Aorta (tissue), 5 donors: ENCODE measurements at regions not wholly inside any gene's neighbourhood (a gene's known extent, or its start where the extent isn't known, plus 50 kb on each side); places are given as distances from the start of the nearest gene placed in this dataset.
"Not testable (repeated sequence)": the region's sequence is repeated elsewhere in the genome, so short reads cannot be mapped to it uniquely, and the experiment has no call there.

Source experiments
- ATAC-seq: fragments of 200-7000 bp; cut with Tn5 transposase; one replicate; pipeline ENCODE4 v1.9.1; 2022; ENCODE audit warnings: moderate library complexity; ENCODE audit not compliant: low FRiP score
- DNase-seq, 2 donors: peaks; one replicate each; pipeline ENCODE4 v3.0.0-alpha.2; 2020
- H3K27ac ChIP-seq, 2 donors: one replicate each; pipeline ENCODE4 v1.5.1; 2013; ENCODE audit warnings: low read length in 2 of 2, mild to moderate bottlenecking in 2 of 2, moderate library complexity in 2 of 2, control low read depth in 1 of 2, inconsistent platforms in 1 of 2, low read depth in 1 of 2
- H3K27me3 ChIP-seq, 2 donors: one replicate each; pipeline ENCODE4 v1.6.1; 2013; ENCODE audit warnings: control low read depth in 1 of 2, low read length in 1 of 2, mild to moderate bottlenecking in 1 of 2, moderate library complexity in 1 of 2; ENCODE audit not compliant: insufficient read depth in 2 of 2, control insufficient read depth in 1 of 2
- H3K36me3 ChIP-seq, 2 donors: one replicate each; pipeline ENCODE4 v1.6.1; 2013; ENCODE audit warnings: control low read depth in 1 of 2, low read length in 1 of 2, mild to moderate bottlenecking in 1 of 2; ENCODE audit not compliant: insufficient read depth in 2 of 2, control insufficient read depth in 1 of 2
- H3K4me1 ChIP-seq, 2 donors: one replicate each; pipeline ENCODE4 v1.6.1; 2013; ENCODE audit warnings: low read length in 2 of 2, control low read depth in 1 of 2, mild to moderate bottlenecking in 1 of 2, moderate library complexity in 1 of 2; ENCODE audit not compliant: insufficient read depth in 2 of 2, control insufficient read depth in 1 of 2
- H3K4me3 ChIP-seq, 2 donors: one replicate each; pipeline ENCODE4 v1.5.1; 2013; ENCODE audit warnings: low read length in 2 of 2, control low read depth in 1 of 2, mild to moderate bottlenecking in 1 of 2
- H3K9me3 ChIP-seq: one replicate; pipeline ENCODE4 v1.6.1; 2013; ENCODE audit warnings: mild to moderate bottlenecking, low read length; ENCODE audit not compliant: control insufficient read depth
- WGBS, 2 donors: extraction: QIAGEN DNeasy Blood & Tissue Kit; methylation state at CpG; one replicate each; pipeline ENCODE4 v1.1.7; 2013; 5-methylcytosine and 5-hydroxymethylcytosine counted together
- intact Hi-C, 2 donors: fragments of 100-400 bp; cut with DNase I; formaldehyde crosslinking; loops; one replicate each; pipeline versions ENCODE4 v1.14.2 to v1.15.0; 2022
- donor health status: healthy with polysubstance abuse.
- donor health status: Bipolar disorder and iron deficiency.
- donor health status: DM: no; HTN: no; CAD: no.
- donor health status: DM: no; HTN: no; CAD: no.
- donor health status: DM: yes; HTN: yes; CAD: no.

DNA sequence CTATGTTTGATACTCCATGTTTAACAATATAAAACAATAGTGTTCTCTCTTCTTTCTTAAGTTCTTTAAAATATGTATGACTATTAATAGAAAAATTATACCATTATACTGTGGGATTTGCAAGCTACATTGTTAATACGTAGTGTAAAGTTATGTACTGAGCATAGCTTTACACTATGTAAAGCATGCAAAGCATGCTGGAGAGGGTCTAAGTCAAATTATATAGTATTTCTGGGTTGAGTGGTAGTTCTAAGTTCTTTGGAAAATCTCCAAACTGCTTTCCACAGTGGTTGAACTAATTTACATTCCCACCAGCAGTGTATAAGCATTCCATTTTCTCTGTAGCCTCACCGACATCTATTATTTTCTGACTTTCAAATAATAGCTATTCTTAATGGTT is 253.0 kb downstream of the RAP2B start:
- Histone ChIP-seq H3K4me1 (no peaks in the 10 kb centered on the region), H3K36me3 (no peaks in the 10 kb centered on the region), H3K4me3 (no peak overlapping the region), H3K27me3 (no peaks in the 10 kb centered on the region), H3K9me3 (peaks cover 2% of the 10 kb centered on the region), H3K27ac (no peak overlapping the region)
- ATAC-seq, result no peak
- WGBS, 2 donors, result 28 to 39% methylated on average over 2 of the region's 2 CpGs
- intact Hi-C loops, result no loop called here
- no peak for DNase-seq

DNA sequence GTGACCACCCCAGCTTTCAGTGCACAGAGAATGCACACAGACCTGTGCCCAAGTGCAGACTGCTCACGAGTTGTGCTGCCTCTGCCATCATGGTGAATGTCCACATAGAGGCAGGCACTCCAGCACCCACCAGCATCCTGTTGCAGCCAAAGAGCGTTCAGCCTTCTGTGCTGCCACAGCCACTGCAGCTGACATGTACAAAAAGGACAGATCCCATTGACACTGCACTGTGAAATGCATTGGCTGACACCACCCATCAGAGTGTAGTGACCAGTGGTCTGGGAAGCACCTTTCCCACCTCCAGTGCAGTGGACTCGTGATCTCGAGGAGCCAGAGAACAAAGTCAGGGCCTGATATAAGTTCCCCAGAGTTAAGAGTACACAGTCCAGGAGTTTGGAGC is 260.3 kb downstream of the RAP2B start:
- no peak for DNase-seq

DNA sequence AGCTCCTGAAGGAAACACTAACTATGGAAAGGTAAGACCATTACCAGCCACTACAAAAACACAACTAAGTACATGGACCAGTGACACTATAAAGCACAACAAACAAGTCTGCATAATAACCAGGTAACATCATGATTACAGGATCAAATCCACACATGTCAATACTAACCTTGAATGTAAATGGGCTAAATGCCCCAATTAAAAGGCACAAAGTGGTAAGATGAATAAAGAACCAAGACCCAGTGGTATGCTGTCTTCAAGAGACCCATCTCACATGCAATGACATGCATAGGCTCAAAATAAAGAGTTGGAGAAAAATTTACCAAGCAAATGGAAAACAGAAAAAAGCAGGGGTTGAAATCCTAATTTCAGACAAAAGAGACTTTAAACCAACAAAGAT is 261.8 kb downstream of the RAP2B start:
- ATAC-seq, H3K4me1 ChIP-seq, H3K36me3 ChIP-seq, H3K27ac ChIP-seq, H3K4me3 ChIP-seq, intact Hi-C loops, DNase-seq, H3K27me3 ChIP-seq: not testable (repeated sequence)
- H3K9me3 ChIP-seq, result peaks cover 10% of the 10 kb centered on the region

More for the DNA sequence above, 260.3 kb downstream of the RAP2B start:
- Histone ChIP-seq H3K9me3 (peaks cover 10% of the 10 kb centered on the region), H3K4me3 (no peak overlapping the region), H3K4me1 (no peaks in the 10 kb centered on the region), H3K27me3 (no peaks in the 10 kb centered on the region), H3K27ac (no peak overlapping the region), H3K36me3 (no peaks in the 10 kb centered on the region)
- 89 to 90% methylated on average over 4 of the region's 4 CpGs for WGBS, 2 donors
- ATAC-seq, result no peak
- intact Hi-C loops, result no loop called here

DNA sequence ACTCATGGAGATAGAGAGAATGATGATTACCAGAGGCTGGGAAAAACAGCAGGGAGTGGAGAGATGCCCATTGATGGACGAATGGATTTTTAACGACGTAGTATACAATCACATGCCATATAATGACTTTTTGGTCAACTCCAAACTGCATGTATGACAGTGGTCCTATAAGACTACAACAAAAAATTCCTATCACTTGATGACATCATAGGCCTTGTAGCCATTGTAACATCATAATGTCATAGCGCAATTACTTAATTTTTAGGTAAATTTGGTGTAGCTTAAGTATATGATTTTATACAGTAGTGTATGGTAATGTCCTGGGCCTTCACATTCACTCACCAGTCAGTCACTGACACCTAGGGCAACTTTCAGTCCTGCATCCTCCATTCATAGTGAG is 264.3 kb downstream of the RAP2B start:
- Histone ChIP-seq H3K9me3 (peaks cover 5% of the 10 kb centered on the region), H3K4me3 (no peak overlapping the region), H3K27ac (no peak overlapping the region), H3K27me3 (no peaks in the 10 kb centered on the region), H3K4me1 (no peaks in the 10 kb centered on the region), H3K36me3 (no peaks in the 10 kb centered on the region)
- 46 to 76% methylated on average over 4 of the region's 4 CpGs for WGBS, 2 donors
- intact Hi-C loops, result no loop called here
- DNase-seq, result no peak
- ATAC-seq, result no peak

DNA sequence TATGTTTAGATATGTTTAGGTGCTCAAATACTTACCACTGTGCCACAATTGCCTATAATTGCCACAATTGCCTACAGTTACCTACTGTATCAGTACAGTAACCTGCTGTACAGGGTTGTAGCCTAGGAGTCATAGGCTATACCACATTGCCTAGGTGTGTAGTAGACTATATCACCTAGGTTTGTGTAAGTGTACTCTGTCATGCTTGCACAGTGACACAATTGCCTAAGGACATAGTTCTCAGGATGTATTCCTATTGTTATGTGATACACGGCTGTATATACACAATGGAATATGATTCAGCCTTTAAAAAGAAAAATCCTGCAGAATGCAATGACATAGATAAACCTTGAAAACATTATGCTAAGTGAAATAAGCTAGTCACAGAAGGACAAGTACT is 264.8 kb downstream of the RAP2B start:
- H3K4me3 ChIP-seq, result no peak overlapping the region
- intact Hi-C loops, result no loop called here
- no peak for DNase-seq
- H3K27ac ChIP-seq, result no peak overlapping the region
- no peaks in the 10 kb centered on the region for H3K36me3 ChIP-seq
- H3K9me3 ChIP-seq, result peaks cover 5% of the 10 kb centered on the region
- no peaks in the 10 kb centered on the region for H3K4me1 ChIP-seq
- no peaks in the 10 kb centered on the region for H3K27me3 ChIP-seq
- WGBS, 2 donors, result 86 to 92% methylated on average over 1 of the region's 1 CpG
- no peak for ATAC-seq

DNA sequence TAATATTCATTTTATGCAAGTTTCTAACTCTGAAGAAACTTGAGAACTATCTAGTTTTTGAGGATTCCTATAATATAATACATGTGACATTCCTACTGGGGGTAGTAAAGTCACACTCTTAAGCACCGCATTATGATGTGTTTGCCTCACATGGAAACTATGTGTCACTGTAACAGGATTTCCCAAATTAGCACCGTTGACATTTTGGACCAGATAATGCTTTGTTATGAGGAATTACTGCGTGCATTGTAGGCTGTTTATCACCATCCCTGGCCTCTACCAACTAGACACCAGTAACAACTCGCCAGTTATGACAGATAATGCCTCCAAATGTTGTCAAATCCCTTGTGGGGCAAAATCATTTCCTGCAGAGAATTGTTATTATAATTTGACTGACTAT is 267.8 kb downstream of the RAP2B start:
- Histone ChIP-seq H3K4me3 (no peak overlapping the region), H3K9me3 (no peaks in the 10 kb centered on the region), H3K4me1 (no peaks in the 10 kb centered on the region), H3K27ac (no peak overlapping the region), H3K27me3 (no peaks in the 10 kb centered on the region), H3K36me3 (no peaks in the 10 kb centered on the region)
- ATAC-seq, result no peak
- intact Hi-C loops, result loop anchor here in 1 of 2 donors (10.0 kb wide), 1 partner anchor 265 kb away; the partner anchor contains the start of gene RAP2B
- DNase-seq, result no peak
- WGBS, 2 donors, result 8% methylated on average over 4 of the region's 4 CpGs

DNA sequence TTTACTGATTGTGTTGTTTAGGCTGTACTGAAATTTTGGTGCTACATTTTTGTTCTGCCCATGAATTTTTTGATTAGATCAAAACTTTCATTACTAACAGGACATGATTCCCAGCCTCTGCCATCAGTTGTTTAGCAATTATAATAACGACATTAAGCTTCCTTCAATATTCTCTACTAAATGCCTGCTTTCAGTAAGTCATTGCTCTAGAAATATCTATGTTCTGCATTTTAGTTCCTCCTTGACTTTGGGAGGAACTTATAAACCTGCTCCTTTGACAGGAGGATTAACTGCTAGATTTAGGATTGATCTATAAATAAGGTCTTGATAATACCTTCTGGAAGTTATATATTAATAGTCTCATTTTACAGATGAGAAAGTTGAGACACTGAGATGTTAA is 269.1 kb downstream of the RAP2B start:
- ATAC-seq (no peak), DNase-seq (no peak)
- Histone ChIP-seq H3K9me3 (no peaks in the 10 kb centered on the region), H3K36me3 (no peaks in the 10 kb centered on the region), H3K27me3 (no peaks in the 10 kb centered on the region), H3K27ac (no peak overlapping the region), H3K4me3 (no peak overlapping the region), H3K4me1 (peaks cover 2 to 6% of the 10 kb centered on the region in 2 donors)
- WGBS, 2 donors, result 94 to 97% methylated on average over 1 of the region's 1 CpG
- intact Hi-C loops, result loop anchor here in 1 of 2 donors (10.0 kb wide), 1 partner anchor 266 kb away; the partner anchor contains the start of gene RAP2B

DNA sequence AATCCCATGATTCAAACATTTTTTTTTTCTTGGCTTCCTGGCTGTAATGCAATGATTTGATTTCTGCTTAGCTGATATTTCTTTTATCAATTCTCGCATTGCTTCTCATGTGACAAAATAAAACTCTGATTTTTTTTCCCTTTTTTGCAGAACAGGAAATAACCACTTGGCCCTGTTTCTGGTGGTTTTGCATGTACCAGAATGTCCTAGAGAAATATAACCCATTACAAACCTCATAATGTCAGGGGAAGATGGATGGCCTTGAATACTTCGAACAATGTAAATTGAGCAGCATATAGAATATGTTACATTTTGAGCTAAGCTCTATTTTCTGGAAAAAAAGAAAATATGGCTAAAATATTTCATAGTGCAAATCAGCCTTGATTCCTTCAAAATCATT is 275.6 kb downstream of the RAP2B start:
- intact Hi-C loops, result loop anchor here in 1 of 2 donors (5.0 to 10.0 kb wide), 2 partner anchors 120 to 273 kb away; partner anchors contain the start of gene RAP2B
- Histone ChIP-seq H3K4me3 (no peak overlapping the region), H3K4me1 (peaks cover 4 to 6% of the 10 kb centered on the region in 2 donors), H3K27me3 (no peaks in the 10 kb centered on the region), H3K36me3 (no peaks in the 10 kb centered on the region), H3K9me3 (no peaks in the 10 kb centered on the region), H3K27ac (no peak overlapping the region)
- ATAC-seq (no peak), DNase-seq (no peak)
- 28 to 47% methylated on average over 2 of the region's 2 CpGs for WGBS, 2 donors

DNA sequence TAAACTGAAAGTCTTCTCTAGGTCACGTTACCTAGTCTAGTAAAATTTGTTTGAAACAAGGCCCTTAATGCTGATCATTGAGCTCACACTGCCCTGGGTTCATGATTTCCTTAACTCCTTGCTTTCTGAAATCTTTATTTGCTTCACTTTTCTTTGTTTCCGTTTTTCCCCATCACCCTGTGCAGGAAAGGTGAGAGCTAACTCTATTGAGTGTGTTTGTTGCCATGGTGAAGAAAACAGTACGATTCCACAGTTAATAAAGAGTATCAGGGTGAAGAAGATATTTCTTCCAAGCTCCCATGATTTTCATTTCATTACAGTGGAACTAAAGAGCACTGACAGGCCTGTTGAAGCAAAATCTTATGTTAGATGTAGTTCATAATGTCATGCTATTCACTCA is 276.2 kb downstream of the RAP2B start:
- 77 to 96% methylated on average over 3 of the region's 3 CpGs for WGBS, 2 donors
- no peak for ATAC-seq
- intact Hi-C loops, result loop anchor here in 1 of 2 donors (5.0 to 10.0 kb wide), 2 partner anchors 121 to 273 kb away; partner anchors contain the start of gene RAP2B

More for the DNA sequence above, 276.2 kb downstream of the RAP2B start:
- Histone ChIP-seq H3K4me1 (peaks cover 4 to 6% of the 10 kb centered on the region in 2 donors), H3K36me3 (no peaks in the 10 kb centered on the region), H3K27ac (no peak overlapping the region), H3K4me3 (no peak overlapping the region), H3K9me3 (no peaks in the 10 kb centered on the region), H3K27me3 (no peaks in the 10 kb centered on the region)
- DNase-seq, result no peak
